ENCODE measurements at regions not wholly inside any gene's neighbourhood (a gene's known extent, or its start where the extent isn't known, plus 50 kb on each side); places are given as distances from the start of the nearest gene placed in this dataset.

- DNase-seq (ENCODE audit: low read depth in 1 of 2, low spot score in 1 of 2) = no peak
- TF ChIP-seq RNF2 (IDR thresholded peaks at IDR 0.05; ENCODE audit: borderline replicate concordance, low read depth) (no peak), PHF8 (IDR thresholded peaks at IDR 0.05; ENCODE audit: borderline replicate concordance, low read depth) (no peak), TP53 (CRISPR knock-in tag; IDR thresholded peaks at IDR 0.05) (no peak), POLR2AphosphoS2 (conservative IDR thresholded peaks at IDR 0.05; ENCODE audit: low read length) (no peak), CBX2 (IDR thresholded peaks at IDR 0.05; ENCODE audit: borderline replicate concordance, low read depth) (no peak), RCOR1 (IDR thresholded peaks at IDR 0.05; ENCODE audit: low read depth, low read length) (no peak), NPAS2 (CRISPR knock-in tag; IDR thresholded peaks at IDR 0.05; ENCODE audit: borderline replicate concordance) (no peak), PBX3 (IDR thresholded peaks at IDR 0.05) (no peak), FOSB (CRISPR knock-in tag; IDR thresholded peaks at IDR 0.05) (no peak), ESRRA (IDR thresholded peaks at IDR 0.05; ENCODE audit: borderline replicate concordance, low read length) (no peak), RARB (CRISPR knock-in tag; IDR thresholded peaks at IDR 0.05) (no peak), USF2 (IDR thresholded peaks at IDR 0.05) (no peak), CBX8 (IDR thresholded peaks at IDR 0.05) (no peak), MAZ (IDR thresholded peaks at IDR 0.05; ENCODE audit: borderline replicate concordance, low read depth, low read length) (no peak), HOXA7 (CRISPR knock-in tag; IDR thresholded peaks at IDR 0.05) (no peak), NR3C1 (IDR thresholded peaks at IDR 0.05) (no peak), CTCF (IDR thresholded peaks at IDR 0.05) (no peak), SMC3 (IDR thresholded peaks at IDR 0.05) (no peak)
- POLR2A ChIA-PET = no interaction called here
These were observed 110.1 kb upstream of the MED14 start for GRCh38 chrX:40845331-40845911.

GRCh38 chrX:40849906-40850823, 114.8 kb upstream of the MED14 start:
- ChIA-PET CTCF (interaction anchor here (1.5 kb wide), 1 partner anchor 12 kb away, joined by 4 read pairs; no protein-coding TSS in a partner anchor), POLR2A (no interaction called here)
- Histone ChIP-seq H3K4me3 (no peak overlapping the region), H3K4me2 (no peak overlapping the region), H3K4me1 (peaks cover 9% of the 10 kb centered on the region; the same call in 1 of the 3 replicates), H3K9me3 (no peaks in the 10 kb centered on the region), H3K27ac (no peak overlapping the region)
- FAIRE-seq (no peak), DNase-seq (ENCODE audit: low read depth in 1 of 2, low spot score in 1 of 2) (no peak), ATAC-seq (no peak)
- 61% methylated on average over 5 of the region's 5 CpGs for WGBS (ENCODE audit: missing lambda C conversion rate)
- TF ChIP-seq MAFK (IDR thresholded peaks at IDR 0.05; ENCODE audit: partially characterized antibody) (no peak), RCOR1 (IDR thresholded peaks at IDR 0.05; ENCODE audit: low read depth, low read length) (no peak), FOSB (CRISPR knock-in tag; IDR thresholded peaks at IDR 0.05) (no peak), CHD2 (IDR thresholded peaks at IDR 0.05; ENCODE audit: low read length, partially characterized antibody) (no peak), MAX (IDR thresholded peaks at IDR 0.05) (no peak), MAZ (IDR thresholded peaks at IDR 0.05; ENCODE audit: borderline replicate concordance, low read depth, low read length) (no peak), TP53 (CRISPR knock-in tag; IDR thresholded peaks at IDR 0.05) (no peak), CHD4 (IDR thresholded peaks at IDR 0.05; ENCODE audit: borderline replicate concordance) (no peak), HOXB13 (CRISPR knock-in tag; IDR thresholded peaks at IDR 0.05; ENCODE audit: low read depth) (no peak), CTCF (IDR thresholded peaks at IDR 0.05) (no peak), BHLHE40 (IDR thresholded peaks at IDR 0.05; ENCODE audit: low read depth, low read length) (no peak), FOXS1 (CRISPR knock-in tag; IDR thresholded peaks at IDR 0.05) (no peak)

More at GRCh38 chrX:40845331-40845911, 110.1 kb upstream of the MED14 start:
- Histone ChIP-seq H3K4me1 (peaks cover 9% of the 10 kb centered on the region; the same call in 1 of the 3 replicates), H3K27ac (peak overlapping the region in 1 of 2 experiments; percentile 56; a peak in 3 of 6 replicates), H3K4me2 (peak overlapping the region; percentile 46), H3K4me3 (no peak overlapping the region), H3K9me3 (peaks cover 13% of the 10 kb centered on the region)
- CTCF ChIA-PET = no interaction called here
- FAIRE-seq (no peak), ATAC-seq (peak in 1 of 2 experiments; percentile 70; a peak in 3 of 6 replicates)
- 21% methylated on average over 5 of the region's 5 CpGs for WGBS (ENCODE audit: missing lambda C conversion rate)

Measured in A549 (cell line).